ENCODE measurements at regions not wholly inside any gene's neighbourhood (a gene's known extent, or its start where the extent isn't known, plus 50 kb on each side); places are given as distances from the start of the nearest gene placed in this dataset.
"Not testable (repeated sequence)": the region's sequence is repeated elsewhere in the genome, so short reads cannot be mapped to it uniquely, and the experiment has no call there.

DNA sequence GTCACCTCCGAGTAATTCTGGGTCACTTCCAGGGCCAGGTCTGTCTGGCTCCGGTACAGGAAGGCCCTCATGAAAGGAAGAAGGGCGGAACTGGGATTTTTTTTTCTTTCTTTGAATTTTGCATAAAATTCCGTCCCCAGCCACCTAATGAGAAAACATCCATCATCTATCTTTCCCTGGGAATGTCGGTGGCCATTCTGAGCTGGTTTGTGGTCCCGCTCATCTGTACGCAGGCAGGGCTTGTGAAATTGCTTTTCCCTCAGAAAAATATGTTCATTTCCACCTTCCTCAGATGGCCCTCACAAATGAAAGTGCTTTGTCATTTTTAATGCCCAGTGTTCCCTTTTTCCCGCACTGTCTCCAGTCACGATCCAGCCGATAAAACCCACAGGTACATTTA is 353.0 kb upstream of the ZFHX3 start:
- ChIA-PET POLR2A (no interaction called here), CTCF (ENCODE audit: unreplicated experiment) (no interaction called here)
- H3K36me3 ChIP-seq (ENCODE audit: insufficient read depth, low read length), result no peaks in the 10 kb centered on the region
- intact Hi-C loops (cut with micrococcal nuclease; ENCODE audit: unreplicated experiment), result no loop called here
- no peak overlapping the region for H3K27ac ChIP-seq (ENCODE audit: low read depth, low read length, poor library complexity, severe bottlenecking)
- no peak overlapping the region for H3K4me3 ChIP-seq (ENCODE audit: low read depth, low read length, poor library complexity, severe bottlenecking)
- no peaks in the 10 kb centered on the region for H3K79me2 ChIP-seq (ENCODE audit: insufficient read depth, low read depth, low read length)
- no peak overlapping the region for H3K4me2 ChIP-seq (ENCODE audit: low read length)
- H4K20me1 ChIP-seq (ENCODE audit: insufficient read depth, low read length), result no peaks in the 10 kb centered on the region
- TF ChIP-seq, protein P1, sequence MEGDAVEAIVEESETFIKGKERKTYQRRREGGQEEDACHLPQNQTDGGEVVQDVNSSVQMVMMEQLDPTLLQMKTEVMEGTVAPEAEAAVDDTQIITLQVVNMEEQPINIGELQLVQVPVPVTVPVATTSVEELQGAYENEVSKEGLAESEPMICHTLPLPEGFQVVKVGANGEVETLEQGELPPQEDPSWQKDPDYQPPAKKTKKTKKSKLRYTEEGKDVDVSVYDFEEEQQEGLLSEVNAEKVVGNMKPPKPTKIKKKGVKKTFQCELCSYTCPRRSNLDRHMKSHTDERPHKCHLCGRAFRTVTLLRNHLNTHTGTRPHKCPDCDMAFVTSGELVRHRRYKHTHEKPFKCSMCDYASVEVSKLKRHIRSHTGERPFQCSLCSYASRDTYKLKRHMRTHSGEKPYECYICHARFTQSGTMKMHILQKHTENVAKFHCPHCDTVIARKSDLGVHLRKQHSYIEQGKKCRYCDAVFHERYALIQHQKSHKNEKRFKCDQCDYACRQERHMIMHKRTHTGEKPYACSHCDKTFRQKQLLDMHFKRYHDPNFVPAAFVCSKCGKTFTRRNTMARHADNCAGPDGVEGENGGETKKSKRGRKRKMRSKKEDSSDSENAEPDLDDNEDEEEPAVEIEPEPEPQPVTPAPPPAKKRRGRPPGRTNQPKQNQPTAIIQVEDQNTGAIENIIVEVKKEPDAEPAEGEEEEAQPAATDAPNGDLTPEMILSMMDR (conservative IDR thresholded peaks at IDR 0.05; ENCODE audit: low read length), result no peak
- no peak for TF ChIP-seq EZH2phosphoT487 (IDR thresholded peaks at IDR 0.05; ENCODE audit: borderline replicate concordance, low read depth, low read length)
- BruUV-seq (replicated peaks), result no TSS peak
- DNase-seq (ENCODE audit: low spot score), result no peak
- no peaks in the 10 kb centered on the region for H3K9me2 ChIP-seq (ENCODE audit: insufficient read depth, low read length)
- H3K9me3 ChIP-seq (ENCODE audit: low read length), result no peaks in the 10 kb centered on the region
- H2AFZ ChIP-seq (ENCODE audit: low read length), result no peak overlapping the region
- H3K4me1 ChIP-seq (ENCODE audit: insufficient read depth, low read length, poor library complexity, severe bottlenecking), result no peaks in the 10 kb centered on the region

DNA sequence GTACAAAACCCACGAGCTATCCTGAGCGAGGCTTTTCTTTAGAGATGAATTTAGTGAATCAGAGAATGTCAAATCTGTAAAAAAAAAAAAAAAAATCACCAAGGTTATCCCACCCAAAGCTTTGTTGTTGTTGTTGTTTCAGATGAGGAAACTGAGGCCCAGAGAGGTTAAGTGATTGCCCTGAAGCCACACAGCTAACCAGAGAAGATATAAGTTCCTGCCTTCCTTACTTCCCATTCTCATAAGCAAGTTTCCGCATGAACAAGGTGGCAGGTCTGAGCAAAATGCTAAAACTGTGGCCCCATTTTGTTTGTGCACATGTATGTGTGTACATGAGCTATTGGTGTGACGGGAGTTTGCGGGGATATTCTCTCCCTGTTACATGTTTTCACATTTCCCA is 352.1 kb upstream of the ZFHX3 start:
- Histone ChIP-seq H3K79me2 (ENCODE audit: insufficient read depth, low read depth, low read length) (no peaks in the 10 kb centered on the region), H3K27ac (ENCODE audit: low read depth, low read length, poor library complexity, severe bottlenecking) (no peak overlapping the region), H3K4me2 (ENCODE audit: low read length) (no peak overlapping the region), H3K9me2 (ENCODE audit: insufficient read depth, low read length) (no peaks in the 10 kb centered on the region), H3K4me3 (ENCODE audit: low read depth, low read length, poor library complexity, severe bottlenecking) (no peak overlapping the region), H4K20me1 (ENCODE audit: insufficient read depth, low read length) (no peaks in the 10 kb centered on the region), H3K4me1 (ENCODE audit: insufficient read depth, low read length, poor library complexity, severe bottlenecking) (no peaks in the 10 kb centered on the region), H3K9me3 (ENCODE audit: low read length) (no peaks in the 10 kb centered on the region), H2AFZ (ENCODE audit: low read length) (no peak overlapping the region), H3K36me3 (ENCODE audit: insufficient read depth, low read length) (no peaks in the 10 kb centered on the region)
- no peak for DNase-seq (ENCODE audit: low spot score)
- TF ChIP-seq, protein P1 (conservative IDR thresholded peaks at IDR 0.05; ENCODE audit: low read length), result no peak
- TF ChIP-seq EZH2phosphoT487 (IDR thresholded peaks at IDR 0.05; ENCODE audit: borderline replicate concordance, low read depth, low read length), result no peak
- ChIA-PET CTCF (ENCODE audit: unreplicated experiment) (no interaction called here), POLR2A (interaction anchor here (0.6 kb wide), 1 partner anchor 12 kb away, joined by 3 read pairs; no protein-coding TSS in a partner anchor)
- intact Hi-C loops (cut with micrococcal nuclease; ENCODE audit: unreplicated experiment), result no loop called here
- BruUV-seq (replicated peaks), result no TSS peak

- Histone ChIP-seq H3K79me2 (ENCODE audit: insufficient read depth, low read depth, low read length) (no peaks in the 10 kb centered on the region), H3K4me1 (ENCODE audit: insufficient read depth, low read length, poor library complexity, severe bottlenecking) (no peaks in the 10 kb centered on the region), H3K36me3 (ENCODE audit: insufficient read depth, low read length) (no peaks in the 10 kb centered on the region), H4K20me1 (ENCODE audit: insufficient read depth, low read length) (no peaks in the 10 kb centered on the region), H3K4me2 (ENCODE audit: low read length) (no peak overlapping the region), H2AFZ (ENCODE audit: low read length) (no peak overlapping the region), H3K9me3 (ENCODE audit: low read length) (no peaks in the 10 kb centered on the region), H3K9me2 (ENCODE audit: insufficient read depth, low read length) (no peaks in the 10 kb centered on the region), H3K4me3 (ENCODE audit: low read depth, low read length, poor library complexity, severe bottlenecking) (no peak overlapping the region), H3K27ac (ENCODE audit: low read depth, low read length, poor library complexity, severe bottlenecking) (no peak overlapping the region)
- ChIA-PET POLR2A (interaction anchor here (0.6 kb wide), 1 partner anchor 11 kb away, joined by 3 read pairs; no protein-coding TSS in a partner anchor), CTCF (ENCODE audit: unreplicated experiment) (no interaction called here)
- no peak for DNase-seq (ENCODE audit: low spot score)
- intact Hi-C loops (cut with micrococcal nuclease; ENCODE audit: unreplicated experiment), result no loop called here
- BruUV-seq (replicated peaks), result no TSS peak
- no peak for TF ChIP-seq EZH2phosphoT487 (IDR thresholded peaks at IDR 0.05; ENCODE audit: borderline replicate concordance, low read depth, low read length)
- TF ChIP-seq, protein P1 (conservative IDR thresholded peaks at IDR 0.05; ENCODE audit: low read length), result no peak
Observed at GRCh38 chr16:73399486-73399885, 351.6 kb upstream of the ZFHX3 start.

DNA sequence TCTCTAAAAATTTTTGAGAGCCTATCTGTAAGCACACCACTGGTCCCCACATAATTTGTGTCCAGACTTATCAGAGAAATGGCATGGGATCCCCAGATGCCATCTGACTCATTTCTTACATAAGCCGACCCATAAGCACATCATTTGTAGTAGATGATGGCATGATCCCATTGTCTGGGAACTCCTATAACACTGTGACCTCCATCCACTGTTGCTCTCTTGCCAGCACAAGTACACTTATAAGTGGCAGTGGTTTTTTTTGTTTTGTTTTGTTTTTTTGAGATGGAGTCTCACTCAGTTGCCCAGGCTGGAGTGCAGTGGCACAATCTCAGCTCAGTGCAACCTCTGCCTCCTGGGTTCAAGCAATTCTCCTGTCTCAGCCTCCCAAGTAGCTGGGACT is 350.7 kb upstream of the ZFHX3 start:
- H3K27ac ChIP-seq (ENCODE audit: low read depth, low read length, poor library complexity, severe bottlenecking); intact Hi-C loops (cut with micrococcal nuclease; ENCODE audit: unreplicated experiment); H4K20me1 ChIP-seq (ENCODE audit: insufficient read depth, low read length); H3K9me2 ChIP-seq (ENCODE audit: insufficient read depth, low read length); CTCF ChIA-PET (ENCODE audit: unreplicated experiment); H3K9me3 ChIP-seq (ENCODE audit: low read length); H3K36me3 ChIP-seq (ENCODE audit: insufficient read depth, low read length); BruUV-seq (replicated peaks); POLR2A ChIA-PET; H3K4me3 ChIP-seq (ENCODE audit: low read depth, low read length, poor library complexity, severe bottlenecking); H3K4me1 ChIP-seq (ENCODE audit: insufficient read depth, low read length, poor library complexity, severe bottlenecking); H2AFZ ChIP-seq (ENCODE audit: low read length); H3K79me2 ChIP-seq (ENCODE audit: insufficient read depth, low read depth, low read length); DNase-seq (ENCODE audit: low spot score); H3K4me2 ChIP-seq (ENCODE audit: low read length): not testable (repeated sequence)

Measured in OCI-LY7 (cell line).